ENCODE measurements at regions not wholly inside any gene's neighbourhood (a gene's known extent, or its start where the extent isn't known, plus 50 kb on each side); places are given as distances from the start of the nearest gene placed in this dataset.
A peak's percentile ranks its signal among the peaks of the same experiment; 100 is the strongest.
"Not testable (repeated sequence)": the region's sequence is repeated elsewhere in the genome, so short reads cannot be mapped to it uniquely, and the experiment has no call there.

DNA sequence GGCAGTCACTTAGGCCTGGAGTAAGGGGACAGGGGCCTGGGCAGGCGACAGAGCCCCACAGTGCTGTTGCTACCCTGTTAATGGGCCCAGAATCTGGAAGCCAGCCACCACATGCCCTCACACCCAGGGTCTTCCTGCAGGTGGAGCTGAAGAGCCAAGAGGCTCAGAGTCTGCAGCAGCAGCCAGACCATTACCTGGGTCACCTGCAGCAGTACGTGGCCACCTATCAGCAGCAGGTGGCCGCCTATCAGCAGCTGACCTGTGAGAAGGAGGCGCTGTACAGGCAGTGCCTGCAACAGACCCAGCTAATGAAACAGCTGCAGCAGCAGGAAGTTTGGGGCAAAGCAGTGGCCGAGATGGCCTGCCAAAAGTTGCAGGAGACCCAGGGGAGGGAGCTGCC, 104.2 kb upstream of the FAN1 start:
- peak; percentile 10 for TF ChIP-seq CTCF (IDR thresholded peaks at IDR 0.05; ENCODE audit: low read depth, low read length)
- TF ChIP-seq POLR2A (IDR thresholded peaks at IDR 0.05; ENCODE audit: extremely low read depth, insufficient read length); MYC (IDR thresholded peaks at IDR 0.05; ENCODE audit: low read depth, low read length); MAX (IDR thresholded peaks at IDR 0.05; ENCODE audit: low read depth, low read length): not testable (repeated sequence)

Measured in NB4 (cell line).